Middle frontal gyrus (tissue), 1 donor: ENCODE measurements at regions not wholly inside any gene's neighbourhood (a gene's known extent, or its start where the extent isn't known, plus 50 kb on each side); places are given as distances from the start of the nearest gene placed in this dataset.

Experiments
- DNase-seq: peaks from one replicate; pipeline ENCODE4 v3.0.0-alpha.2; 2015; ENCODE audit warnings: low spot score; ENCODE audit errors: extremely low spot score

DNA sequence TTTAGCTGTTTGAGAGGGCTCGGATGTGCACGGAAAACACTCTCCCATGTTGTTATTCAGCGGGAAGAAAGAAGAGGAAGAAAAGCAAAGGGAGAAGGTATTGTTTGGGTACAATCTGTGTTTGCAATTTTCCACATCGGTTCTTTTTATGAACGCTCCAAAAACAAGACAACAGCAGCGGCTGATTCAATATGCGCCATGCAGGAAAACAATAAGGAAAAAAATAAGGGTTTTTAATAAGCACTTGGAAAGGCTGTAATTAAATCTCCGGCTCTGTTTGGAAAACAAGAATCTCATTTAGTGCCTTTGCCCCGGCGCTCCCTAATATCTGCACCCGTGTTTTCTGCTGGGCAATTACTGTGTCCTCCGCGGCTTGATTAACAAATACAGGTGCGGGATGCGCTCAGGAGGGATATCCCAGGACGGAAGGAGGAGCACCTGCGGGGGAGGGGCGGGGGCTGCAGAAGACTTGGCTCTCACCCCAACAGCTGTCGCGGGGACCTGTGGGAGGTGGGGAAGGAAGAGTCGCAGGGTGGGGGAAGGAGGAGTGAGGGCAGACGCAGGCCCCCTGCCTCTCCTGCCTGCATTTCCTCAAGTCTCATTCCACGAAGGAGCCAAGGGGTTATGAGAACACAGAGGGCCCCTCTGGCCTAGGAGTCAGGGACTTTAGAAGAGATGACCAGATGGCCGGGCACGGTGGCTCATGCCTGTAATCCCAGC is 181.5 kb upstream of the PODXL start:
- no peak for DNase-seq

DNA sequence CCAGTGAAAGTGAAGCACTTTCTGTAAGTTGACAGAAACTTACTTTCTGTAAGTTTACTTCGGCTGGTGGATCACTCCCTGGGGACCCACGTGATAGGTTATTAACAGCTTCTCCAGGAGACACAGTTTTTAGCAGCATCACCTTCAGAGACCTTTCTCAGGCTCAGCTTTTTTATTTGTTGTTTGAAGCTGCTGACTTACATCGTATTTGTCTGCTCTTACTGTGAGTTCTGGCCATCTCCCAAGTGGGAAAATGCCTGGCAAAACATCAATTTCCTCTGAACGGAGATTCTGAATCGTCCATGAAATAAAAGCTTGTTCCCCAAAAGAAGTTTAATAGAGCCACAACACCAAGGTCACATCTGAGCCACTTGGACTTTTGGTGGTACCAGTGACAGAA is 178.7 kb upstream of the PODXL start:
- no peak for DNase-seq

DNA sequence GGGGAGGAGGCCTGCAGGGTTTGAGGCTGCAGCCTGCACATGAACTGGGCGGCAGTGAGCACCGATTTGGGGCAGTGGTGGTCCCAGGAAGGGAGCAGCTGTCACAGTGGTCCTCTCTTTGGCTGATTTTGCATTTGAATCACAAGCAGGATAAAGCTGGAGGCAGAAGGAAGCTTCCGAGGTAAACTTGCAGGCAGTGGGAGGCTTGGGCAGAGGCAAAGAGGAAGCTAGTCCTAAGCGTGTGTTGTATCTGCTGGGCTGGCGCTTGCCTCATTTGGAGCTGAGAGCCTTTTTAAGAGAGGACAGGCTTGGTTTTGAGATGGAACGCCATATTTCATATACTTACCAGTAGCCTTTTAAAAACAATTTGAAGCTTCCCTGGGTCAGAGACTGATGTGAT is 177.2 kb upstream of the PODXL start:
- DNase-seq, result no peak

DNA sequence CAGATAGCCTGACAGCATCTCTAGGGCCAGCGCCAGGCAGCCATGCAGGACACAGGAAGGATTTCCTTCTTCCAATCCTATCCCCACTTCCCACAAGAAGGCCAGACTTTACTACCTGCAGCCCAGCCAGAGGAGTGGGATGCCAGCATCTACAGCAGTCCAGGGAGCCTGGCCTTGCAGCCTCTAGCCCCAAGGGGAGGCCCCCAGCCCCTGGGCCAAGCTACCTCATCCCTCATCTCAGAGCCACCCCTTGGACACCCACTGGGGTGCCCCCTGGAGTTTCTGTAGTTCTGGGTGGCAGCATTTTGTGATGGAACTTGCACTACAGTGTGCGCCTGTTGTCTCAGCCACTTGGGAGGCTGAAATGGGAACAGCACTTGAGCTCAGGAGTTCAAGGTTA is 170.8 kb upstream of the PODXL start:
- no peak for DNase-seq

DNA sequence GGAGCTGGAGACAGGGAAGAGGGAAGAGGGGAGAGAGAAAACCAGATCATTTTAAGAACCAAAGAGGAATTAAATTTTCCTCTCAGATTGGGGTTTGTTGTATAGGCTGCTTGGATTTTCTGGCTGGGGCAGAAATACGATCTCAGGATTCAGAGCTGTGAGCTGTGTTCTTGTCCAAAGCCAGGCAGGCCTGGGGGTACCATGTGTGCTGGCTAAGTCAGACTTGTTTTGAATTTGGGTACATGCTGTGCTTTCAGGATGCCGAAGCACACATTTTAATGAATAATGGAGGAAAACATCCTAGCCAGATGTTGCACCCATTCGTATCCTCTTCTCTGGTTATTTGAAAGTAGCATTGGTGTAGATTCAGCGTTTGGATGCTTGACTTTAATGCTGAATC is 170.3 kb upstream of the PODXL start:
- no peak for DNase-seq

DNA sequence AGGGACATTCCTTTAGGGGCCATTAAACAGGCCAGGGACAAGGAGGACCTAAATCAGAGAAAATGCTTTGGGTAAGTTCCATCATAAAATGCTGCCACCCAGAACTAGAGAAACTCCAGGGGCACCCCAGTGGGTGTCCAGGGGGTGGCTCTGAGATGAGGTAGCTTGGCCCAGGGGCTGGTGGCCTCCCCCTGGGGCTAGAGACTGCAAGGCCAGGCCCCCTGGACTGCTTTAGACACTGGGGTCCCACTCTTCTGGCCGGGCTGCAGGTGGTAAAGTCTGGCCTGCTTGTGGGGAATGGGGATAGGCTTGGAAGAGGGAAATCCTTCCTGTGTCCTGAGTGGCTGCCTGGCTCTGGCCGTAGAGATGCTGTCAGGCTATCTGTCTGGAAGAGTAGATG is 169.6 kb upstream of the PODXL start:
- DNase-seq, result no peak

DNA sequence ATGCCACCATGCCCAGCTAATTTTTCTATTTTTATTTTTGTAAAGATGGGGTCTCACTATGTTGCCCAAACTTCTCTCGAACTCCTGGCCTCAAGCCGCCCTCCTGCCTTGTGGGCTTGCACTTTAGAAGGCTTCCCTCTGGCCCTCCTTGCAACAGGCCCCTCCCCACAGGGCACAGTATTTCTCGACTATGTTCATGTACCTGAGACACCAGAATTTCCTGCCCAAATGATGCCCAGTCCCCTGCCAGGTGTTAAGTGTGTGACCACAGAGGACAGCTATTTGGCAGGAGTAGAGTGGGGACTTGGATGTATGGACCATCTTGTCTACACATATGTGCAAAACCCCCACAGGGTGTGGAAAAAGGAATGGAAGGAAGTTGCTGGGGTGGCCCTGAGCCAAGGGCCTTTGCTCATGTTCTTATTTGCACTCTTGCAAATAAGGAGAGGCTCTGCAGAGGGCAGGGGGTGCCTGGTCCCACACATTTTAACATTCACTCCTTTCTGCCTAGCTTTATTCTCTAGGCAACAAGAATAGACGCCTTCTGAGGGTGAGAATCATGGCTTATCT is 168.4 kb upstream of the PODXL start:
- no peak for DNase-seq

DNA sequence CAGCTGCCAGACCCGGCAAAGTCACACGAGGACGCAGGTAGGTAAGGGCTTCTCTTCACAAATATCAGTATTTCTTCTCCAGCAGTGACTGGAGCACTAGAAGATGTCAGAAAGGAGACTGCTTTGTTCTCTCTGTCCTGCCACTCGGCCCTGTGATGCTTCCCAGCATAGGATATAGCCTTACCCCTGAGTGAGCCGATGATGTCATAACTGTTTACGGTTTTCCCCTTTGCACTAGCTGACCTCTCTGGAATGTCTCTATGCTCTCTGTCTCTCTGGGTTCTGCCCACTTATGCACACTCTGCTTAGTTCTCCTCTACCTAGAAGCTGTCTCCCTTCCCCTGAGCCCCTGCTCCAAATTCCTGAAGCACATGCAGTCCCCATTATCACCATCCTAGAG is 167.5 kb upstream of the PODXL start:
- DNase-seq, result no peak

DNA sequence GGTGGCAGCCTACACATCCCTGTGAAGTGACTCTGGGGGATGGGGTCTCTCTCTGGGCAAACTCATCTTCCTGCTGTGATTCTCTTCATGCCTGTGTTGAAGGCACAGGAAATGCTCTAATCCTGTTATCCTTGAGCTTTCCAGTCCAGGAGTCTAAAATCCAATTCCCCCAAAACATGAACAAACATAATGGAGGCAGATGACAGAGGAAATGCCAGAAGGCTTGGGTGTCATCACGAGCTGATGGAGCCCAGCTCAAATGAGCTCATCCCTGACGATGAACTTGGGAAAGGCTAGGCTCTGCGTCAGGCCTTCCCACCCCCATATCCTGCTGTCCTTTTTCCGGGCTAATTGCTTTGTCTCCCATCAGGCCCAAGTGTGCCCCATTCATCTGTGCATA is 165.9 kb upstream of the PODXL start:
- no peak for DNase-seq

DNA sequence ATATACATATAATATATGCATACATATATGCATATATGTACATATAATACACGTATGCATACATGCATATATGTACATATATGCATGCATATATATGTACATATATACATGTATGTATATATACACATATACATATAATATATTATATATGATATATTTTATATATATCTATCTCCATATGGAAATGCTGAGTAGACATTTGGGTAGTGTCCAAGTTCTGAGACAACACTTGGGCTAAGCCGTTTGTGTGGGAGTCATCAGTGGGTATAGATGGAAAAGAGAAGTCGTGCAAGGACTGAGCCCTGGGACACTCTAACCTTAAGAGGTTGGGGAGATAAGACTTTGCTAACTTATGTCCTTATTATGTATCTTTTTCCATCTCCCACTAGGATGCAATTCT is 165.2 kb upstream of the PODXL start:
- DNase-seq, result no peak

DNA sequence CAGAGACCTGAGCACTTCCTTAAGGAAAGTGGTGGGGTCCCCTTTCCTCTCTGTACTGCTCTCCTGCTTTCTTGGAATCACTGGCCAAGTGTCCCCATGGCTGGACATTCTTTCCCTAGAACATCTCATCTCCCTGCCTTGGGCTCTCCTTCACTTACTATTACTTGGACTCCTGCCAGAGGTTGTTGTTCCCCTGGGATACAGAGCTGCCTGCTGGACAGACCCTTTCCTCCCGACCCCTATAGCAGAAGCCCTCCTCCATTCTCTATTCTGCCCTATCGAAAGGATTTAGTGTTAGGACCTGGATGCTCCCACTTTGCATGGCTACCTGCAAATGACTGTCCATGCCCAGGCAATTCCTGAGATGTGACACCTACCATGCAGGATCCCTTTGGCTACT is 164.3 kb upstream of the PODXL start:
- DNase-seq, result no peak

DNA sequence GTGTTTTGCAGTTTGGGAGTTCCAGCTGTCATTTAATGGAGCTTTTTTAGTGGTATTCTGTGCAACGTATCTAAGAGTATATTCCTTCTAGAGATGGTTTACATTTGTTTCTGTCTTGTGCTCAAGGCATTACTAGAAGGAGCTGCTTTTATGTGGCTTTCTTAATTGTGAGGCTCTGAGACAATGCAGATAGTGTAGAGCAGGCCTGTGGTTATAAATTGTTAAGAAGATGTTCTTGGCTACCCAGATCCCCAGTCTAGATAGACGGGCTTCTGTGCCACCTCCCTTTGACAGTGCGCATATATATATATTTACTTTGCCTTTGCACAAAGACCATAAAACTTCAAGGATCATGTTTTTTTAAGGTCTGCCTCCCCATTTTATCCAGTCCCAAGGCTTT is 160.8 kb upstream of the PODXL start:
- no peak for DNase-seq

DNA sequence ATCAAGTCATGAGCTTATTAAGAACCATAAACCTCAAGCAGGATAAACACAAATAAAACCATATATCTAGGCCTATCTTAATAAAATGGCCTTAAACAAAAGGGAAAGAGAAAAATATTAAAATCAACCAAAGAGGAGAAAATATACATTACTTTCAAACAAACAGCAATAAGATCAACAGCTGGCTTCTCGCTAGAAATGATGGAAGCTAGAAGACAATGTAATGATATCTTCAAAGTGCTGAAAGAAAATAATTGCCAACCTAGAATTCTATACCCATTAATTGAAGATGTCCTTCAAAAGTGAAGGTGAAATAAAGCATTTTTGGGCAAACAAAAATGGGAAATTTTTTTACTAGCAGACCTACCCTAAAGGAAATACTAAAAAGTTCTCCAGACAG is 142.9 kb upstream of the PODXL start:
- DNase-seq, result no peak

DNA sequence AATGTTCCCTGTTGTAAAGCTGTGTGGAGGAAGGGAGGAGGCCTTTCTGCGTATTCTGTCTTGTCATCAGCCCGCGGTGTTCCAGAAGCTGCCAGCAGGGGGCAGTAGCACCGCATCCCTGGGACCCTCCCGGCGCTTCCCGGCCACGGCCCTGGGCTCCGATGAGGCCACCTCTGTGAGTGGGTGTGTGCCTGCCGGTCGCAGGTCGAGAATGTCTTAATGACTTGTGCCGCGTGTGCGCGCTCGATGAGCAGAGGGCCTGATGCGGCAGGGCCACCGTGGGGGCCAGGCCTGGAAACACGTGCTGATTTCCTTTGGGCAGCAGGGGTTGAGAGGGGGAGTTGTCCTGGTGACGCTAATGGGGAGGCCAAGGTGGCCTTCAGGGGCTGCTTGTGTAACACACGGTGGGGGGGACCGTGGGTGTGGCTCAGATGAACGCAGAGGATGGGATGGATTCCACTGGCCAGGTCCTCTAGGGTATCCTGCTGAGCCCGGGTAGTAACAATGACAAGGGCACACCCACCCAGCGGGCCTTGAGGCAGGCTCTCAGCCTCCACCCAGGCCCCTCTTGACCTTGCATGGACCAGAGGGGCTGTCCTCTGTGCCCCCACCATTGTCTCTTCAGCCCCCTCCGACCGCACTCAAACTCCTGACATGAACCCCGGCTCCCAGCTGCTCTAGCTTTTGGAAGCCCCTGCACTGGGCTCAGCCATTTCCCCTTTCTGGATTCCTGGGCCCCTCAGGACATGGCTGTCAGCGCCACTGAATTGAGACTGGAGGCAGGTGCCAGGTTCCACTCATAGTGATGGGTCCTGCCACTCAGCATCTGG is 135.9 kb upstream of the PODXL start:
- DNase-seq, result peak; percentile 19

DNA sequence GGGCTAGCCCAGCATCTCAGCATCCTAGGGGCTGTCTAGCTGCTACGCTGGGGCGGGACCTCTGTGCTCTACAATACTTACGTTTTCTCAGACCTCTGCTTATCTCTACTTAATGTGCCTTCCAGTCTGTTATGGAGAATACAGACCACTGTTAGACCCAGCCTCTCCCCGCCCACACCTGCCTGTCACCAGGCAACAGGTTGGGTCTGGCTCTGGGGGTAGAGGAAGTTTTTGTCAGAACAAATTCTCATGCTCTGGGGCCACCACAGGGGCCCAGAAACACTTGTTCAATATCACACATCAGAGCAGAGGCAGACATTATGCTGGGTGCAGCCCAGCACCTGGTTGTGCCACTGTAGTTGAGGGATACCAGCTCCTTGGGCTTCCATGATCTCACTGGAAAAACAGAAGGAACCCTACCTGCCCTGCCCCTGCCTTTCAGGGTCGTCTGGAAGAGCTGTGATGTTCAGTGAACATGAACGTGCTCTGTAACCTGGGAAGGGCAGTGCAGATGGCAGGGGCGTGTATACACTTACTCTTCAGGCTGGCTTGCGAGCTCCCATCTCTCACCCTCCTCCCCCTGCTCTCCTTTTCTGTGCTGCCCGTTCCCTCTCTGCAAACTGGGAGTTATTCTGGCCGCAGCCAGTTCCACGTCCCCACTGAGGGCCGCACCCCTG is 135.2 kb upstream of the PODXL start:
- DNase-seq, result no peak

DNA sequence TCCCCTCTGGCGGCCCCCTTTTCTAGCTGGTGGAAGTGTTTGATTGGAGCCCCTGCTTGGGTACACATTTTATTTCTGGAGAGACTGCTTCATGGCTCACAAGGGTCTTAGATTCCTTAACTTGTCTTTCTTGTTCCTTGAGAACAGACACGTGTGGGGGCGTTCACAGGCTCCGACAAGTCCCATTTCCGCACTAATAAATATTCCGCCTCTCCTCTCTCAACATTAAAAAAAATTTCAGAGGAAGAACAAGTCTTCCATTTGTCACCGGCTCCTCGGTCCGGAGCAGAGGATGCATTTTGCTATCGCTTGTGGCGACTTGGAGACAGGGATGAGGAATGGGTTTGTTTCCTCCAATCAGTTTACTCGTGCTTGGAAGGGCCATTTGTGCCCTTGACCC is 134.0 kb upstream of the PODXL start:
- DNase-seq, result no peak

DNA sequence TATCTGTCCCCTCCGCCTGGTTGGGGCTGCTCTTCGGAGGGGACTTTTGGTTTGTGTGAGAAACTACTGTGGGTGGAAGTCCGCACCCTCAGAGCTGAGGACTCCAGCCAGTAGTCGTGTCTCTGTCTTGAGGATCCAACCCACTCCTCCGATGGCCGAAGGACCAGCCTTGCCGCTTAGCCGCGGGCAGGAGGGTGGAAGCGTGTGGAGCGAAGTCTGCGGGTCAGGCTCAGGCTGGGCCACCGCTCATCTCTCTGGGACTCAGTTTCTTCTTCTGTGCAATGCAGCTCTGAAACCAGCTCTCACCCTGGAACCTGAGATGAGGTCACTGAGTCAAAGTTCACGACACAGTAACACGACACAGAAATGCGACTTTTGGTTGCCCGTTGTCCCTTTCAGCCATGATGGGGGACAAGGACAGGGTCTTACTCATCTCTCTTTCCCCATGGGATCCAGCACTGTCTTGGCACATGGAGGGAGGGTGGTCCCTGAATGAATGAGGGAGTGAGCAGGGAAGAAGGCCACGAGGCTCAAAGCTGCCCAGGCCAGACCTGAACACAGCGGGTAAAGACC is 133.3 kb upstream of the PODXL start:
- no peak for DNase-seq

DNA sequence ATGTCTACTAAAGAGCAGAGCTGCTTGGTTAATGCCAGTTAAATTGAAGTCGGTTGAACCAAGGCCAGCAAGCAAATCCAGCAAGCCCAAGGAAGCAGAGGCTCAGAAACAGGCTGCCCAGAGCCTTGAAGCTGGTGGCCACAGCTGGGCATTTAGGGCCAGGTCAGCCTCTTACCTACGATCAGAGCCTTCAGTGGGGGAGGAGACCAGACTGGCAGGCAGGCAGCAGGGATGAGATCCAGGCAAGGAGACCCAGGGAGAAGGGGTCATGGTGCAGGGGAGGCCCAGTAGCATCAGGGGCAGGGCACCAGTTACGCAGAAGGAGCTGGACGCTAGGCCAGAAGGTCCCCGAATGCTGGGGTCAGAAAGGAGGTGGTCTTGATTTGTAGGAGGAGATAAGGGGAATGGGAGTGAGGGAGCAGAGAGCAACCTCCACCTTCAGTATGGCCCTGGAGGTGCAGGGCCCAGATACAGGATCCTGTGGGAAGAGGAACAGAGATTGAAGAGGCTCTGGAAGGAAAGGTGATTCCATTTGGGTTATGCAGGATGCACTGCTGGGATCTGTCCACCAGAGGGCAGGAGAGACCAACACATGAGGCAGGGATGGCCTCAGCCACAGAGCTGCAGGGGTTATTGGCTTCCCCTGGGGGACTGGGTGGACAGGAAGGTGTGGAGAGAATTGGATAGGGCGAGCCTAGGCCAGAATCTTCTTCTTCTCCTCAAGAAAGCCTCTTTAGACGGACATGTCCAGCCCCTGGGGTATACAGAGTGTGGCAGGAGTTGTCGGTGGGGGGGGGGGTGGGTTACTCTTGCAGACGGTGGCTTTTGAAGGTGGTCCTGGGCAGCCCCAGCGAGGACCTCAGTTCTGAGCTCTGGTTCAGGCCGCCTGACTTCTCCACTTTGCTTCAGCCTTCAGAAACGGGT is 132.6 kb upstream of the PODXL start:
- DNase-seq, result peak; percentile 15

DNA sequence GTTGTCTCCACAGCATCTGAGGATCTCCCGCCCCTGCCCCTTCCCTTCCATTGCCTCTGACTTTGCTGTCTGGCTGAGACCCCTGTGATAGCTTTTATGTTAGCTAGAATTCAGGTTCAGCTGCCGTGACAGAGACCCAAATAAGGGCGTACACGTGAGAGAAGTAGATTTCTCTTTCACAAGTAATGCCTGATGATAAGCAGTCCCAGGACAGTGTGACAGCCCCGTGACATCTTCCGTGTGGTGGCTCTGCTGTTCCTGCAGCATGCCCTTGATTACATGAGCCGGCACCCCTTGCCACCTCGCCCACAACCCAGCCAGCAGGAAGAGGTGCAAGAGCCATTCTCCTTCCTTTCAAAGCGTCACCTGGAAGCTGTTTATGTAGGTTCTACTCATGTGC is 130.9 kb upstream of the PODXL start:
- DNase-seq, result no peak

DNA sequence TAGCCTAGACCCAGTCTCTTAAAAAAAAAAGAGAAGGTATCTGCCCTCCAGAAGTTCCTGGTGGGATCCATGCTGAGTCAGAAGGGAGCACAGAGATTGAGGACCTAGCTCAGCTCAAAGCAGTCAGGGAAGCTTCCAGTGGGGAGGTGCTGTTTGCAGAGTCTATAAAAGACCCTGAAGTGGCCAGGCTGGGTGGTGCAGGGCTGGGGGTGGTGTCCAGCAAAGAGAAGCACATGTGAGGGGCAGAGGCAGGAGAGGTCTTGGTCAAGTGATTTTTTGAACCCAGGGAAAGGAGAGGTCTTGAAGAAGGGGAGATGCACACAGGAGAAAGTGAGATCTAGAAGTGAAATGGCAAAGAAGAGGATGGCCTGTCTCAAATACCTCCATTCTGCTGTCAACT is 130.4 kb upstream of the PODXL start:
- no peak for DNase-seq
